ENCODE measurements at regions not wholly inside any gene's neighbourhood (a gene's known extent, or its start where the extent isn't known, plus 50 kb on each side); places are given as distances from the start of the nearest gene placed in this dataset.

DNA sequence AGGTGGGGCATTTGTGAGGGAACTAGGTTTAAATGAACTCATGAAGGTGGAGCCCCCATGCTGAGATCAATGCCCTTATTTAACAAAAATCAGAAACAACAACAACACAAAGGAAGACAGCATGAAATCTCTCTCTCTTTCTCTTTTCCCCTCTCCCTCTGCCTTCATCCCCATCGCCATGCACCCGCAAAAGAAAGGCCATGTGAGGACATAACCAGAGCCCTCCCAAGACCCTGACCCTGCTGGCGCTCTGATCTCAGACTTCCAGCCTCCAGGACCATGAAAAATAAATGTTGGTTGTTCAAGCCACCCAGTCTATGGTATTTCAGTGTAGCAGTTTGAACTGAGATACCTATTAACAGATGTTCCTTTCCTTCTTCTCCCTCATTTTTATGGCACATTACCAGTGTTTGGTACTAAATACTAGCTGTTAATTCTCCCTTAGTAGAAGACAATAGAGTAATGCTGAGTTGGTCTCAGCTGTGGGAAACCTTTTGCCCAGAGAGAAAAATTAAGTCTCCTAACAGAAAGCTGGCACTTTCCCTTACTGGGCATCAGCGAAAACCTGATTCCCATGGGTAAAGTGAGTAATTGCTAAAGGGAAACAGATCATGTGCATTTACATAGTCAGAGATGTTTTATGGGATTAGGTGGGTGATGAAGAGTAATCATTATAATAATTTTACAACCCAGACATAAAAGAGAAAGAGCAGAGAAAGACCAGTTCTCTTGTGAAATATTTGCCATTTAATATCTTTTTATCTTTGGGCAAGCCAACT lies 264.0 kb upstream of the PLEKHG7 start:
- no peak for DNase-seq
- H3K4me2 ChIP-seq (ENCODE audit: low read depth, low read length), result no peak overlapping the region
- peaks cover 23% of the 10 kb centered on the region for H3K4me1 ChIP-seq (ENCODE audit: low read length)

DNA sequence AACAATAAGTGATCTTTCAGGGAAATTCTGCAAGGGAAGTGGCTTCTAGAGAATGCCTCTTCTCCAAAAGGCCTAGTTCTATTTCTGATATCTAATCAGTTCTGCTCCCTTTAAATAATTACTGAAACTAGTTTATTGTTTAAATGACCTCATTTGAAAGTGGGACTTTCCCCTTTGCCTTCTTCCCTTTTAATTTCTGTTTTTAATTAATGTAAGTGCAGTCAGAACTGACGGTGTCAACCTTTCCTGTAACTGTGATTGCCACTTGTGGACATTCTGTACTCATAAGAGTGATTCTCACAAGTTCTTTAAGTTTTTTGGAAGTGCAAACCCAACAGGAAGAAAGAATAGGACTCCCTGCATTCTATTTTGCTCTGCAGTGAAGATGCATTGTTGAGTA lies 265.3 kb upstream of the PLEKHG7 start:
- Histone ChIP-seq H3K9me2 (replicated peaks; ENCODE audit: insufficient read depth, low read length) (no peaks in the 10 kb centered on the region), H3K4me1 (ENCODE audit: low read length) (peaks cover 27% of the 10 kb centered on the region)

More for the DNA sequence above, 264.0 kb upstream of the PLEKHG7 start:
- Histone ChIP-seq H3K27me3 (replicated peaks; ENCODE audit: insufficient read depth, low read length) (no peaks in the 10 kb centered on the region), H3K79me2 (ENCODE audit: low read length) (no peaks in the 10 kb centered on the region), H3K36me3 (replicated peaks; ENCODE audit: insufficient read depth, low read length) (no peaks in the 10 kb centered on the region), H2AFZ (ENCODE audit: low read length) (no peak overlapping the region), H3K9ac (ENCODE audit: low read length) (no peak overlapping the region), H3K9me2 (replicated peaks; ENCODE audit: insufficient read depth, low read length) (no peaks in the 10 kb centered on the region), H3K4me3 (ENCODE audit: low read length) (no peak overlapping the region), H3K27ac (ENCODE audit: low read length) (no peak overlapping the region), H3K9me3 (replicated peaks; ENCODE audit: insufficient read depth, low read length) (no peaks in the 10 kb centered on the region), H4K20me1 (ENCODE audit: insufficient read depth, low read length) (no peaks in the 10 kb centered on the region), H3F3A (ENCODE audit: insufficient read depth, low read length) (no peaks in the 10 kb centered on the region)
- TF ChIP-seq EZH2 (optimal IDR thresholded peaks at IDR 0.05; ENCODE audit: low read depth, low read length), result no peak
- no peak for TF ChIP-seq EZH2phosphoT487 (IDR thresholded peaks at IDR 0.05; ENCODE audit: low read length)
- TF ChIP-seq, protein P1, sequence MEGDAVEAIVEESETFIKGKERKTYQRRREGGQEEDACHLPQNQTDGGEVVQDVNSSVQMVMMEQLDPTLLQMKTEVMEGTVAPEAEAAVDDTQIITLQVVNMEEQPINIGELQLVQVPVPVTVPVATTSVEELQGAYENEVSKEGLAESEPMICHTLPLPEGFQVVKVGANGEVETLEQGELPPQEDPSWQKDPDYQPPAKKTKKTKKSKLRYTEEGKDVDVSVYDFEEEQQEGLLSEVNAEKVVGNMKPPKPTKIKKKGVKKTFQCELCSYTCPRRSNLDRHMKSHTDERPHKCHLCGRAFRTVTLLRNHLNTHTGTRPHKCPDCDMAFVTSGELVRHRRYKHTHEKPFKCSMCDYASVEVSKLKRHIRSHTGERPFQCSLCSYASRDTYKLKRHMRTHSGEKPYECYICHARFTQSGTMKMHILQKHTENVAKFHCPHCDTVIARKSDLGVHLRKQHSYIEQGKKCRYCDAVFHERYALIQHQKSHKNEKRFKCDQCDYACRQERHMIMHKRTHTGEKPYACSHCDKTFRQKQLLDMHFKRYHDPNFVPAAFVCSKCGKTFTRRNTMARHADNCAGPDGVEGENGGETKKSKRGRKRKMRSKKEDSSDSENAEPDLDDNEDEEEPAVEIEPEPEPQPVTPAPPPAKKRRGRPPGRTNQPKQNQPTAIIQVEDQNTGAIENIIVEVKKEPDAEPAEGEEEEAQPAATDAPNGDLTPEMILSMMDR (IDR thresholded peaks at IDR 0.05; ENCODE audit: low read length), result no peak

DNA sequence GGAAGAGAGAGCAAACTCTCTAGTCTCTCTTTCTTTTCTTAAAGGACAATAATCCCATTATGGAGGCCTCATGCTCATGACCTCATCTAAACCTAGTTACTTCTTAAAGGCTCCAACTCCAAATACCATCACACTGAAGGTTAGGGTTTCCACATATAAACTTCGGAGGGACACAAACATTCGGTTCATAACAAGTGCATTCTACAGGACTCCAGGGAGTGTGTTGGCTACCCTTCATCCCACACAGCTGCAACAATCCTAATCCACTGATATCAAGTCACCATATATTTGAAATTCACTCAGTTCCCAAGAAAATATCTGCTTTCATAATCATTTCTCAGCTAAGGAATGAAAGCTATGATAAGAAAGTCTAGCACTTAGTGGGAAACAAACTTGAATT lies 265.9 kb upstream of the PLEKHG7 start:
- Histone ChIP-seq H3K4me2 (ENCODE audit: low read depth, low read length) (no peak overlapping the region), H3K4me3 (ENCODE audit: low read length) (no peak overlapping the region), H3K9ac (ENCODE audit: low read length) (no peak overlapping the region), H3K4me1 (ENCODE audit: low read length) (peaks cover 31% of the 10 kb centered on the region), H3K27me3 (replicated peaks; ENCODE audit: insufficient read depth, low read length) (no peaks in the 10 kb centered on the region), H3K79me2 (ENCODE audit: low read length) (no peaks in the 10 kb centered on the region), H4K20me1 (ENCODE audit: insufficient read depth, low read length) (no peaks in the 10 kb centered on the region), H3K27ac (ENCODE audit: low read length) (no peak overlapping the region), H3F3A (ENCODE audit: insufficient read depth, low read length) (peaks cover 12% of the 10 kb centered on the region; the same call in 1 of the 2 replicates), H3K9me3 (replicated peaks; ENCODE audit: insufficient read depth, low read length) (no peaks in the 10 kb centered on the region), H3K9me2 (replicated peaks; ENCODE audit: insufficient read depth, low read length) (no peaks in the 10 kb centered on the region), H3K36me3 (replicated peaks; ENCODE audit: insufficient read depth, low read length) (no peaks in the 10 kb centered on the region), H2AFZ (ENCODE audit: low read length) (no peak overlapping the region)
- no peak for TF ChIP-seq EZH2phosphoT487 (IDR thresholded peaks at IDR 0.05; ENCODE audit: low read length)
- no peak for TF ChIP-seq EZH2 (optimal IDR thresholded peaks at IDR 0.05; ENCODE audit: low read depth, low read length)
- TF ChIP-seq, protein P1 (IDR thresholded peaks at IDR 0.05; ENCODE audit: low read length), result no peak
- DNase-seq, result no peak

More for the DNA sequence above, 265.3 kb upstream of the PLEKHG7 start:
- DNase-seq, result no peak
- Histone ChIP-seq H3K9me3 (replicated peaks; ENCODE audit: insufficient read depth, low read length) (no peaks in the 10 kb centered on the region), H3K4me2 (ENCODE audit: low read depth, low read length) (no peak overlapping the region), H3K9ac (ENCODE audit: low read length) (no peak overlapping the region), H2AFZ (ENCODE audit: low read length) (no peak overlapping the region), H3F3A (ENCODE audit: insufficient read depth, low read length) (peaks cover 10% of the 10 kb centered on the region; the same call in 1 of the 2 replicates), H4K20me1 (ENCODE audit: insufficient read depth, low read length) (no peaks in the 10 kb centered on the region), H3K79me2 (ENCODE audit: low read length) (no peaks in the 10 kb centered on the region), H3K4me3 (ENCODE audit: low read length) (no peak overlapping the region), H3K27ac (ENCODE audit: low read length) (no peak overlapping the region), H3K27me3 (replicated peaks; ENCODE audit: insufficient read depth, low read length) (no peaks in the 10 kb centered on the region), H3K36me3 (replicated peaks; ENCODE audit: insufficient read depth, low read length) (no peaks in the 10 kb centered on the region)
- TF ChIP-seq EZH2 (optimal IDR thresholded peaks at IDR 0.05; ENCODE audit: low read depth, low read length) (no peak), EZH2phosphoT487 (IDR thresholded peaks at IDR 0.05; ENCODE audit: low read length) (no peak)
- TF ChIP-seq, protein P1 (IDR thresholded peaks at IDR 0.05; ENCODE audit: low read length), result no peak
